Hepatocyte (in vitro differentiated cells): ENCODE measurements at regions not wholly inside any gene's neighbourhood (a gene's known extent, or its start where the extent isn't known, plus 50 kb on each side); places are given as distances from the start of the nearest gene placed in this dataset.

Experiments
- DNase-seq: peaks from one replicate; pipeline ENCODE4 v3.0.0-alpha.2; 2016; ENCODE audit warnings: low spot score
- H2AFZ ChIP-seq: fragments of 200-600 bp; sonication (generic); 2 replicates; pipeline ENCODE4 v1.6.0; 2016; ENCODE audit warnings: antibody characterized with exemption, mild to moderate bottlenecking
- H3K27ac ChIP-seq: fragments of 200-600 bp; sonication (generic); 2 replicates; pipeline ENCODE4 v1.5.1; 2016; ENCODE audit warnings: mild to moderate bottlenecking
- H3K27me3 ChIP-seq: fragments of 200-600 bp; sonication (generic); 2 replicates; pipeline ENCODE4 v1.6.1; 2016
- H3K36me3 ChIP-seq: fragments of 200-600 bp; sonication (generic); replicated peaks from 2 replicates; pipeline ENCODE4 v1.5.1; 2016; ENCODE audit warnings: low read depth; ENCODE audit not compliant: insufficient read depth
- H3K4me1 ChIP-seq: fragments of 200-600 bp; sonication (generic); 2 replicates; pipeline ENCODE4 v1.5.1; 2016; ENCODE audit warnings: mild to moderate bottlenecking, moderate library complexity; ENCODE audit not compliant: insufficient read depth
- H3K4me2 ChIP-seq: fragments of 200-600 bp; sonication (generic); 2 replicates; pipeline ENCODE4 v1.6.0; 2016
- H3K4me3 ChIP-seq: fragments of 200-600 bp; sonication (generic); 2 replicates; pipeline ENCODE4 v1.5.1; 2016; ENCODE audit warnings: mild to moderate bottlenecking
- H3K79me2 ChIP-seq: fragments of 200-600 bp; sonication (generic); 2 replicates; pipeline ENCODE4 v1.6.0; 2017; ENCODE audit warnings: mild to moderate bottlenecking
- H3K9me2 ChIP-seq: fragments of 200-600 bp; sonication (generic); replicated peaks from 2 replicates; pipeline ENCODE4 v1.6.0; 2017; ENCODE audit warnings: mild to moderate bottlenecking; ENCODE audit not compliant: insufficient read depth
- H3K9me3 ChIP-seq: fragments of 200-600 bp; sonication (generic); 2 replicates; pipeline ENCODE4 v1.5.1; 2016; ENCODE audit warnings: low read depth, mild to moderate bottlenecking
- H4K20me1 ChIP-seq: fragments of 200-600 bp; sonication (generic); 2 replicates; pipeline ENCODE4 v1.6.0; 2016; ENCODE audit warnings: mild to moderate bottlenecking; ENCODE audit not compliant: insufficient read depth, poor library complexity, severe bottlenecking
- EZH2 ChIP-seq: fragments of 200-600 bp; sonication (generic); IDR thresholded peaks from 2 replicates; pipeline ENCODE4 v1.6.1; 2016; ENCODE audit warnings: antibody characterized with exemption, mild to moderate bottlenecking, borderline replicate concordance
- EZH2phosphoT487 ChIP-seq: fragments of 200-600 bp; sonication (generic); IDR thresholded peaks from one replicate; pipeline ENCODE4 v1.6.1; 2018; ENCODE audit warnings: antibody characterized with exemption, mild to moderate bottlenecking, low read depth, moderate library complexity; ENCODE audit not compliant: unreplicated experiment, severe bottlenecking
- WGBS: methylation state at CpG from one replicate; pipeline ENCODE4 v1.1.6; 2016; ENCODE audit warnings: low lambda C conversion rate; ENCODE audit errors: missing lambda C conversion rate; 5-methylcytosine and 5-hydroxymethylcytosine counted together
- TF ChIP-seq, protein P1 (sequence below): fragments of 200-600 bp; sonication (generic); IDR thresholded peaks from 2 replicates; pipeline ENCODE4 v1.5.1; 2016; ENCODE audit warnings: antibody characterized with exemption, mild to moderate bottlenecking; ENCODE audit not compliant: poor library complexity

GRCh38 chr6:133710826-133711225 lies 178.1 kb upstream of the TCF21 start:
- Histone ChIP-seq H3K9me2 (no peaks in the 10 kb centered on the region), H3K27ac (no peak overlapping the region), H3K36me3 (no peaks in the 10 kb centered on the region), H4K20me1 (no peaks in the 10 kb centered on the region), H3K9me3 (no peaks in the 10 kb centered on the region), H3K79me2 (no peaks in the 10 kb centered on the region), H3K27me3 (no peaks in the 10 kb centered on the region), H2AFZ (no peak overlapping the region), H3K4me2 (no peak overlapping the region), H3K4me1 (no peaks in the 10 kb centered on the region), H3K4me3 (no peak overlapping the region)
- TF ChIP-seq EZH2phosphoT487 (no peak), EZH2 (no peak)
- TF ChIP-seq, protein P1, sequence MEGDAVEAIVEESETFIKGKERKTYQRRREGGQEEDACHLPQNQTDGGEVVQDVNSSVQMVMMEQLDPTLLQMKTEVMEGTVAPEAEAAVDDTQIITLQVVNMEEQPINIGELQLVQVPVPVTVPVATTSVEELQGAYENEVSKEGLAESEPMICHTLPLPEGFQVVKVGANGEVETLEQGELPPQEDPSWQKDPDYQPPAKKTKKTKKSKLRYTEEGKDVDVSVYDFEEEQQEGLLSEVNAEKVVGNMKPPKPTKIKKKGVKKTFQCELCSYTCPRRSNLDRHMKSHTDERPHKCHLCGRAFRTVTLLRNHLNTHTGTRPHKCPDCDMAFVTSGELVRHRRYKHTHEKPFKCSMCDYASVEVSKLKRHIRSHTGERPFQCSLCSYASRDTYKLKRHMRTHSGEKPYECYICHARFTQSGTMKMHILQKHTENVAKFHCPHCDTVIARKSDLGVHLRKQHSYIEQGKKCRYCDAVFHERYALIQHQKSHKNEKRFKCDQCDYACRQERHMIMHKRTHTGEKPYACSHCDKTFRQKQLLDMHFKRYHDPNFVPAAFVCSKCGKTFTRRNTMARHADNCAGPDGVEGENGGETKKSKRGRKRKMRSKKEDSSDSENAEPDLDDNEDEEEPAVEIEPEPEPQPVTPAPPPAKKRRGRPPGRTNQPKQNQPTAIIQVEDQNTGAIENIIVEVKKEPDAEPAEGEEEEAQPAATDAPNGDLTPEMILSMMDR = no peak
- DNase-seq = no peak

DNA sequence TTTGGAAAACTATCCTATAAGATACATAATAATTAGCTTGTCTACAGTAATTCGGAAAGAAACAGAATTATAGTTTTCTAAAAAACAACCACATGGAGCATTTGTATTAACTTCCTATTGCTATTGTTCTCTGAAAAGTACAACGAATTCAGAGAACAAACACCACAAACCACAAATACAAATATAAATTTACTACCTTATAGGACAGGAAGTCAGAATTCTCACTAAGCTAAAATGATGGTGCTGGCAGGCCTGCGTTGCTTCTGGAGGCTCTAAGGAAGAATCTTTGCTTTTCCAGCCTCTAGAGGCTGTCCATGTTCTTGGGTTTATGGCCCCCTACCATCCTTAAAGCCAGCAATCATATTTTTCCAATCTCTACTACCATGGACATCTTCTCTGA lies 173.6 kb upstream of the TCF21 start:
- no peak for TF ChIP-seq EZH2
- TF ChIP-seq, protein P1 = no peak
- TF ChIP-seq EZH2phosphoT487 = no peak
- no peaks in the 10 kb centered on the region for H3K79me2 ChIP-seq
- no peaks in the 10 kb centered on the region for H3K27me3 ChIP-seq
- H4K20me1 ChIP-seq = no peaks in the 10 kb centered on the region
- no peaks in the 10 kb centered on the region for H3K9me2 ChIP-seq
- H3K4me2 ChIP-seq = no peak overlapping the region
- no peaks in the 10 kb centered on the region for H3K36me3 ChIP-seq
- no peak for DNase-seq
- no peaks in the 10 kb centered on the region for H3K9me3 ChIP-seq
- WGBS = 83% methylated on average over 3 of the region's 3 CpGs
- H3K4me1 ChIP-seq = no peaks in the 10 kb centered on the region
- H3K27ac ChIP-seq = no peak overlapping the region
- H3K4me3 ChIP-seq = no peak overlapping the region
- no peak overlapping the region for H2AFZ ChIP-seq

DNA sequence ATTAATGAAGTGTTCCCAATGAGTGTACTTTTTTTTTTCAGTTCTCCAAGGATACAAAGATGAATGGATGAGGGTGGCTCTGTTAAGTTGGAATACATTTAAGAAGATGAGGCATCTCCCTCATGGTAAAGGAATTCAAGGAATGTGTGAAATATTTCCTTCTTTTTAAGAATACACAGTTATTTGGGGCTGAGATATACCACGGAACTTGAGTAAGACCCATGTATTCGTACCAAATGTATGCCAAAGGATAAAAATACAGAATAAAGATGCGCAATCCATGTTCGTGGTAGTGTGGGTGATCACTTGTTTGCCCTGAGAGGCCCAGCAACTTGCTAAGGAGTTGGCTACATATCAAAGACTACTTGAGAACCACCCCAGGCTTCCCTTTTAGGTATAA lies 164.2 kb upstream of the TCF21 start:
- DNase-seq = no peak
- no peaks in the 10 kb centered on the region for H3K36me3 ChIP-seq
- H3K9me3 ChIP-seq = no peaks in the 10 kb centered on the region
- no peak overlapping the region for H3K4me2 ChIP-seq
- H3K4me1 ChIP-seq = no peaks in the 10 kb centered on the region
- 85% methylated on average over 4 of the region's 4 CpGs for WGBS
- no peak overlapping the region for H3K27ac ChIP-seq
- no peaks in the 10 kb centered on the region for H4K20me1 ChIP-seq
- no peaks in the 10 kb centered on the region for H3K79me2 ChIP-seq
- H3K27me3 ChIP-seq = no peaks in the 10 kb centered on the region
- TF ChIP-seq EZH2phosphoT487 (no peak), EZH2 (no peak)
- TF ChIP-seq, protein P1 = no peak
- H3K9me2 ChIP-seq = no peaks in the 10 kb centered on the region
- no peak overlapping the region for H3K4me3 ChIP-seq
- H2AFZ ChIP-seq = no peak overlapping the region

- no peaks in the 10 kb centered on the region for H4K20me1 ChIP-seq
- H3K9me2 ChIP-seq = no peaks in the 10 kb centered on the region
- H3K9me3 ChIP-seq = no peaks in the 10 kb centered on the region
- H3K36me3 ChIP-seq = no peaks in the 10 kb centered on the region
- WGBS = 83% methylated on average over 2 of the region's 2 CpGs
- H3K4me2 ChIP-seq = no peak overlapping the region
- no peaks in the 10 kb centered on the region for H3K4me1 ChIP-seq
- no peaks in the 10 kb centered on the region for H3K27me3 ChIP-seq
- DNase-seq = no peak
- H3K27ac ChIP-seq = no peak overlapping the region
- no peak overlapping the region for H2AFZ ChIP-seq
- H3K79me2 ChIP-seq = no peaks in the 10 kb centered on the region
- TF ChIP-seq, protein P1 = no peak
- TF ChIP-seq EZH2 = no peak
- no peak for TF ChIP-seq EZH2phosphoT487
- H3K4me3 ChIP-seq = no peak overlapping the region
Observed at GRCh38 chr6:133726188-133726587, 162.7 kb upstream of the TCF21 start.
